ENCODE measurements at regions not wholly inside any gene's neighbourhood (a gene's known extent, or its start where the extent isn't known, plus 50 kb on each side); places are given as distances from the start of the nearest gene placed in this dataset.
"Not testable (repeated sequence)": the region's sequence is repeated elsewhere in the genome, so short reads cannot be mapped to it uniquely, and the experiment has no call there.

DNA sequence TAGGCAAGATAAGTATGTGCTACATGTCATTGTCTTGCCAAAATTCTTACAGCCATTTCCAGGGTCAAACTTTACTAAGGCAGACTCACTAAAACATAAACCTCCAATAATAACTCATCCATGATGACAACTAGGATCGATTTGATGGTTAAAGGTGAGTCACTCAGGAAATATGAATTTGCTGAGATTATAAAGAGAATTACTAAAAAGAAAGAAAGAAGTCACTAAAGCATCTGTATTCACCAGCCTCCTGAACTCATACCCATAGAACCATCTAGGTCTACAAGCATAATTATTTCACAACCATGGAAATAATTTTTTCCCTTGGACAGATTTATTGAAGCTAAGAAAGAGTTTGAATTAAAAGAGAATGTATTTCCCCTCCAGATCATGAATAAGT lies 258.6 kb downstream of the TLE1 start:
- DNase-seq (ENCODE audit: low read depth) = no peak

DNA sequence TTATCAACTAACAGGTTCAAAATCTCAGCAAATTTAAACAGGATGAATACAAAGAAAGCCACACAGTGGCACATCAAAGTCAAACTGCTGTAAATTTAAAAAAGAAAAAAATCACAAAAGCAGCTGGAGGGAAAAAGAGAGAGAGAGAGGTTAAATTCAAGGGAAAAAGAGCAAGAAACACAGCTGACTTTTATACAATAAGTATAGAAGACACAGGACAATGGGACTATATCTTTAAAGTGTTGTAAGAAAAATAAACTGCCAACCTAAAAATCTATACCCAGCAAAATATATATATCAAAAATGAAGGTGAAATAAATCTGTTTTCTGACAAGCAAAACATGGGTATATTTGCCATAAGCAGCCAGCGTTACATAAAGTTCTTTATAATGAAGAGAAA lies 261.5 kb downstream of the TLE1 start:
- DNase-seq (ENCODE audit: low read depth) = no peak

DNA sequence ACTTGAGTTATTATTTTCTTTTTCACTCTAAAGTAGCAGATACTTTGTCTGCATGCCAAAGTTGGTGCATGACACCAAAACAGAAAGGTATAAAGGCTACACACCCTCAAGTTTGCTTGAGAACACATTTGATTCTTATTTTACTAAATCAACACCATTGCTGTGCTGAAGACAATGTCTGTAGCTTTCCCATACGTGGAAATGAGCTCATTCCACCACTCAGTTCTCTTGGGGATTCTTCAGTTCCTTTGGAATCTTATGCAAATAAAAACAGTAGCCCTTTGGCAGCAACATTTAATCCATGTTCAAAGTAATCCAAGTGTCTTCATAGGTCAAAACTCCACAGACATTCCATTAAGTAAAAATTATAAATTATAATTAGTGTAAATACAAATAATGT lies 264.9 kb downstream of the TLE1 start:
- no peak for DNase-seq (ENCODE audit: low read depth)

DNA sequence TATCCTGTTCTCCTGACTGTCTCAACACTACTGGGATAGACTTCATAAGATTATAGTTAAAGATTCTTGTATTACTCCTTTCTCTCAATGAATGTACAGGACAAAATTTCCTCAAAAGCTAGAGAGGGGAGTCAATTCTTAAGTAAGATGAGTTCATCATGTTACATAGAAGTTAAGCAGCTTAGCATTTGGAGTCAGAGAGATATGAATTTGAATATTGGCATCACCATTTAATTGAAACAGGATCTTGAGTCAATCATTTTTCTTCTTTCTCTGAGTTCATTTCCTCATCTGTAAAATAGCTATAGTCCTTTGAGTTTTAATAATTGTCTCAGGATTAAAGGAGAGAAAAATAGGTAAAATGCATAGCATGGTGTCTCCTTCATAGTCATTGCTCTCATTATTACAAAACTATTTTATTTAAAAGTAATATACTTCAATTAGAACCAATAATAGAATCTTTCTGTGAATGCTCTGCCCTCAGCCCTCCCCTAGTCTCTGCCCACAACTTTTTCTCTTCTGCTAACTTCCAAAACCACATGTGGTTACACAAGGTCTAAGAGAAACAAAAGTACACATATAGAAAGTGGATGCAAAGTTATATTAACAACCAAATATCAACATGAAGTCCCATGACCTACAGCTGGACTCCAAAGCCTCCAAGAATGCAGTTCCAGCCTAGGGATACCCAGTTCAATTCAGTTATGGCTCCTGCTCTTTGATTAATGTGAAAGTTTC lies 265.6 kb downstream of the TLE1 start:
- no peak for DNase-seq (ENCODE audit: low read depth)

DNA sequence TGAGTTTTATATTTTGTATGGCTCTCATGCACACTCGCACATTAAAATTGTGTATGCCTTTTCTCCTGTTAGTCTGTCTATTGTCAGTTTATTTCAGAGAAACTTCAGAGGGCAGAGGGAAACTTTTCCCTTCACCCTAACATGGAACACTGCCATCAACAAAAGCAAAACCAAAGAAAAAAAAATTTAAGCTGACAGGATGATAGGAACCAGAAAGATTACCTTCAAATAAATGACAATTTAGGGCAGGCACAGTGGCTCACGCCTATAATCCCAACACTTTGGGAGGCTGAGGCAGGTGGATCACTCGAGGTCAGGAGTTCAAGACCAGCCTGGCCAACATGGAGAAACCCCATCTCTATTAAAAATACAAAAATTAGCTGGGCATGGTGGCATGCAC lies 268.3 kb downstream of the TLE1 start:
- not testable (repeated sequence) for DNase-seq (ENCODE audit: low read depth)

DNA sequence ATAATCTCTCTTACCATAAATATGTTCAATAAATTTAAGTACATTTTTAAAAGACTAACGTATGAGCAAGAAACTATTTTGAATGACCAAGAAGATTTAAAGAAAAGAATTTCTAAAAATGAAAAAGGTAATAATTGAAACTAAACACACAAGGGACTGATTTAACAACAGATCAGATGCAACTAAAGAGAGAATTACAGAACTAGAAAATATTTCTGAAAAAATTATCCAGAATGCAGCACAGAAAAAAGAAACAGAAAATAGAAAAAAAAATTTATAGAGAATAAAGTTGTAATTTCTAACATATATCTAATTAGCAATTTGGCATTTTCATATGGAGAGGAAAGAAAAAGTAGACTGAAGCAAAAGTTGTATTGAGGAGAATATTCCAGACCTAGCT lies 269.3 kb downstream of the TLE1 start:
- DNase-seq (ENCODE audit: low read depth) = no peak

DNA sequence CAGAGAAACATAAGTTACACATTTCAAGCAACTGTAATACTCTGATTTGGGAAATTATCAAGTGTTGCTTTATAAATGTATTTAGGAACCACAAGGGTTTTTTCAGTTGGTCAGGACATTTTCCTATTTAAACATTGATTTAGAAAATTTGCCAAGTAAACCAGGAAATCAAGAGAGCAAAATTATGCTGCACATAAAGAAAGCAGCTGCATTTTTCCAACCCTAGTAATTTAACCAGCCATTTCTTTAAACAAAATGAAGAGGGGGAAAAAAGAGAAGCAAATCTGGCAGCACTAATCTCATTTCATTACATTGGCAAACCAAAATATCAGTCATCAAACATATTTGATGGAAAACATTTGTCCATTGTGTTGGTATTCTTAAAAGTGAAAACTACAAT lies 271.4 kb downstream of the TLE1 start:
- no peak for DNase-seq (ENCODE audit: low read depth)

DNA sequence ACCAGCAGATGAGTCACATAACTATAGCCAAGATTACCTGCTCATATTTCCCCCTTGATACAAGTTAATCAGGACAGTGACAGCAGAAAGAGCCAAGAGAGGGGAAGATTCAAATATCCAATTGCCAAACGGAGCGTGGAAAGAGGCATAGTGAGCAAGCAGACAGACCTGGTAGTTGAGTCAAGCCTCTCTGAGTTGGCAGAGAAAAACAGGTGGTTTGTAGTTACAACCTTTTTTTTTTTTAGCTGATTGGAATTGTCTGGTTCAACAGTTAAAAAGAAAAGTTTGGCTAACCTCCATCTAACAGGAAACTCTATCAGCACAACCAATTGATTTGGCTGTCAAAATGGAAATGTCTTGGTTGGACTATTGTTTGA lies 272.1 kb downstream of the TLE1 start:
- no peak for DNase-seq (ENCODE audit: low read depth)

DNA sequence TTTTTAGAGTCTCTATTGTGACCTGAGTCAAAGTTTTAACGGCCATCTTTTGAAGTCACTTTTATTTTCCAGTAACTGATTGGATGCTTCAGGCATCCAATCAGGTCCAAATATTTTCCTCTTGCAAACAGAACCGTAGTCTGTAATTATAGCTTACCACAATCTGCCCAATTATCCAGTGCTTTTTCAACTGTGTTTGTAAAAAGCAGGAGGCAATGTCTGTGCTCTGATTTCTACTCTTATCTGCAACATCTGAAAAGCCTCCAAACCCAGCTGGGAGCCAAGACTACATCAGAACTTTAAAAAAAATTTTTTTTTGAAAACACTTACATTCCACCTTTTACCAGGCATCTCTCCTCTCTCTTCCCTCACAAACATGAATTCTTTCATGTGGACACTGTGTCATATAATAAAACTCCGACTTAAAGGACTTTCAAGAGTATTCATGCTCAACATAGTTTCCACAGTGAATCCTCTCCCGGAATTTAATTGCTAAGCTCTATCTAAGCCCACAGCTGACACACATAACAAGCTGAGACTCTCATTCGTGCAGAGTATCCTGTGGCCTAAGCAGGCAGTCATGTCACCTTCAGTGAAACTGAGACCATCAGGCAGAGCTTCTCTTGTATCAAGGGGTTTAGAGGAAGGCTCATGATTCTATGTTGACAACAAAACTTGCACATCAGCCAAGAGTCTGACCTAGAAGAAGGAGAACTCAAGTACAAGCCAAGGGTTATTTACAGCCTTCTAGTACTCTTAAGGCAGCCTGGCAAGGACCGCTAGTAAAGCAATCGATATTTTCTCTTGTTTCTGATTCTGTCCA lies 272.7 kb downstream of the TLE1 start:
- no peak for DNase-seq (ENCODE audit: low read depth)

DNA sequence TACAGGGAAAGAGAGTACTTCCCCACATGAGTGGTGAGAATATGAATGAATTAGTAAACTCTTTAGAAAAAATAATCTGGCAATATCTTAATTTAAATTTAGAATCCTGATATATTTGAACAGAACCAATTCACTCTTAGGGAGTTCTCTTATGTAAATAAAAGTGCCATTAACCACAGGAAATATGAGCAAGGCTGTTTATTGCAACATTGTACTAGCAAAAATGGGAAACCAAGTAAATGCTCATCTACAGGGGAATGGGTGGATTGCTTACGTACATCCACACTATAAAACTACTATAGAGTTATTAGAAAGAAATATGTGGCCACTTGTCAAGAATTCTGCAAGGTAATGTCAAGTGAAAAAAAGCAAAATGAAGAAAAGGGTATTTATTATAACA lies 274.5 kb downstream of the TLE1 start:
- DNase-seq (ENCODE audit: low read depth) = no peak

DNA sequence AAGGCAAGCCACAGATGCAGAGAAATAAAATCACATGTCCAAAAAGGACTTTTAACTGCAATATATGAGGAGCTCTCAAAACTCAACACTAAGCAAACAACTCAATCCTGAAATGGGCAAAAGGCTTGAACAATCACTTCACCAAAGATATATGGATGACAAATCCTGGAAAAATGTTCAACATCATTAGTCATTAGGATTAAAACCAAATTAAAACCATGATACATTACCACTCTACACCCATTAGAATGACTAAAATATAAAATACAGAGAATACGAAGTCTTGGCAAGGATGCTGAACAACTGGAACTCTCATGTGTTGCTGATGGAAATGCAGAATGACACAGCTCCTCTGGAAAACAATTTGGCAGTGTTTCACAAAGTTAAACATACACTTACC lies 277.4 kb downstream of the TLE1 start:
- DNase-seq (ENCODE audit: low read depth) = no peak

DNA sequence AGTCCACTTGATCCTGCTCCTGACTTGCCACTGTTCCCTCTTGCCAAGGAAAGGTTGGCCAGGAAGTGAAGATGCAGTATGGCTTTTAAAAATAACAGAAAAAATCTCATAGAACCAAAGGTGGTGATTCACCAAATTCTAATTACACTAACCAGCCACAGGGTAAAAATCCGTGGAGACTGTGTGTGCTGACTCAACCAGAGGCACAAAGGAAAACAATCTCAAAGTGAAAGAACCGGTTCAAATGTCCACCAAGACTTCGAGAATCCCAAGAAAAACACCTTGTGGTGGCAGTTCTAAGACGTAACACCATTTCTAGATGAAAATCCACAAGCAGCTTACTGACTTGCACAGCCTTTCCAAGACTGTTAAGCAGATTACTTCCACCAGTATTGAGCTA lies 279.1 kb downstream of the TLE1 start:
- DNase-seq (ENCODE audit: low read depth) = no peak

DNA sequence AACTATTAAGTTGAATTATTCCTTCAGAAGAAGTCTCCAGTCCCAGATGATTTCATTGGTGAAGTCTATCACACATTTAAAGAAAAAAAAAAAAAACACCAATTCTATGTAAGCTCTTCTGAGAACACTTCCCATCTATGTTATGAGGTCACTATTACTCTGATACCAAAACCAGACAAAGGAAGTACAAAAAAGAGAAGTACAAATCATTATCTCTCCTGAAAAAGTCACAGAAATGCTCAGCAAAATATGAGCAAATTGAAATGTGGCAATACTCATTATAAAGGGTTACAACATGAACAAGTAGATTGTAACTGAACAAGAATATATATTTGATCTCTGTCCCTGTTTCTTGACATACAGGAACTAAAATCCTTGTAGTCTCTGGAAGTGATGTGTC lies 280.4 kb downstream of the TLE1 start:
- DNase-seq (ENCODE audit: low read depth) = no peak

DNA sequence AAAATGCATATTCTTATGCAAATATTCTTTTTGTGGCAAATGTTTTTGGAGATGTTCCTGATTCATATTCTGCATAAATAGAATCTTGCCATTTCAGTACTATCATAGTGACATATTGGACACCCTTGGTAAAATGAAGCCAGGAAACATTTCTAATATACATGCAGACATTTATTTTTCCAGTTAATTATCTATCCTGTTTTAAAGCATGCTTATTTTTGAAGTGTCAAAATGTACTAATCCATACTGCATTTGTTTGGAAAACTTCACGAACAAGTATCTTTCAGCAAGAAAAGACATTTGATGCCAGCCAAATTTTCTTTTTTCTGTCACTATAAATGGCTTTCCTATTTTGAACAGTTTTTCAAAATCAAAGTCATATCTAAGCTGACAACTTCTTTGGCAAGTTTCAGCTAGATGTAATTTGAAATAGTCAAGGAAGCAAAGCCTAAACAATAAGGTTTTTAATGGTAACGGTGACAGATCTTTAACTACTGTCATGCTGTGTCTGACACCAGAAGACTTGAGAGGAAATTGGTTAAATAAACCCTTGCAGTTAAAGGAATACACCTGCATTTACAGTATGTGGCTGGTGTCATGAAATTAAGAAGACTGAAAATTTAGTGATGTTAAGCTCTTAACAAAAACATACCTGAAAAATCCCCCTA lies 284.3 kb downstream of the TLE1 start:
- DNase-seq (ENCODE audit: low read depth) = no peak

DNA sequence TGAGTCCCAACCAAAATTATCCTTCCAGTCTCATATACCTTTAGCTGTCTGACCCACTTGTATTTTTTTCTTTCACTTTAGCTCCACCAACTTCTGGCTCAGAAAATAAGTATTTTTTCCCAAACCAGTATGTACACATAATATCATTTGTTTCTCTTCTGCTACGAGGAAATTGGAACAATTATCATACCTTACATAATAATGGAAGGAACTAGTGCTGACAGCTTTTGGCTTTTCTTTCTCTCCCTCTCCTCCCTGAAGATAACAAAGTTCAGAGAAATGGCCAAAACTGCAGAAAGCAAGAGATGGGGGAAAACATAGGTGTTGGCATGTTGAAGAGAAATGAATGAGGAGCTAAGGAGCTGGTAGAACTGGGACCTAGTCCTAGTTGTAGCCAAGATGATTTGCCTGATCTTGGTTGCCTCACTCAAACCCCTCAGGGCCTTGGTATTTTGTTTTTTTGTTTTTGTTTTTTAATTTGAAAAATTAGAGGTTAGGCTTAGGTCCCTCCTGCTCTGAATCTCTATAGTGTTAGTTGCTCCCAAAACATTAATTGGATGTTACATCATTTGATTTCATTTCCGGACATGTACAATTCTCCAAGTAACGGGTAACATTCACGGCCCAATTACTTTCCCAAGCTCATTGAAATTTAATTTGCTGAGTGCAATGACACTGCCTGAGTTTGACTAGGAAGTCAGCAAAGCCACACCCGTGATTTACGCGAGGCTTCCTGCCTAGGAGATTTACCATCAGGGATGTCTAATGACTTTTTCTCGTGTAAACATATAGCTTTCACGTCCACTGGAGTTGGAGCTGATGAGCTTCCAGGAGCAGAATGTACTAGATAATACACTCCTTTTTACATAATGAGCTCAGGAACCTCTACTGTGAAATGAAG lies 291.6 kb downstream of the TLE1 start:
- no peak for DNase-seq (ENCODE audit: low read depth)

DNA sequence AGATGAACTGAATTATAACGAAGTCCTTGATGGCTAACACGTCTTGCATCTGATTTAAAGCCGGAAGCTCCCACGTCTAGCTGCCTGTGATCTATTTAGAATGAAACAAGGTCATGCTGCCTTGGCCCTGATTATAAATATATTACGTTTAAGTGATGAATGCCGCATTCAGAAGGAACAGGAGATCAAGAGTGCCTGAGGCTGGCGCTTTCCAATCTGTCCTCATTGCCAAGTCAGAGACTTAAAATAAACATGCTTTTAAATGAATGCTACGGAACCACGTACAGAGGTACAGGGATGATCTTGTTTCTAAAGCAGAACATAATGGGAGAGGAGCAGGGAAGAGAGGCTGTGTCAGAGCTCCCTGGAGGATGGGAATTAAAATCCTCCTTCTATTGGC lies 292.8 kb downstream of the TLE1 start:
- DNase-seq (ENCODE audit: low read depth) = no peak

DNA sequence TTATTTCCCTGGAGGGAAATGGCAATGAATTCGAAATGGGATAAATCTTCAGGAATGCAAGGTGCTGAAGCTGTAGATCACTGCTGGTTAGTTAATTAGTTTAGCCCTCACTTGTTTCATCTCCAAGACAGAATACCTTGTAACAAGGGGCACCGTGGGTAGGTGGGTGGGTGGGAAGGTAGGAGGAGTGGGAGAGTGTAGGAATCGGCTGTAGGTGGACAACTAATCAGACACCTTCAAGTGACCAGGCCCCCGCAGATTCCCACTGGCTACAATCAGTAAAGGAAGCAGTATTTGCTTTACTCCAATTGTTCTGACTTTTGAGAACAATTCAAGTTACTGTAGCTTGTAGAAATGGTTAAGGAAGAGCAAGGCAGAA lies 293.7 kb downstream of the TLE1 start:
- no peak for DNase-seq (ENCODE audit: low read depth)

DNA sequence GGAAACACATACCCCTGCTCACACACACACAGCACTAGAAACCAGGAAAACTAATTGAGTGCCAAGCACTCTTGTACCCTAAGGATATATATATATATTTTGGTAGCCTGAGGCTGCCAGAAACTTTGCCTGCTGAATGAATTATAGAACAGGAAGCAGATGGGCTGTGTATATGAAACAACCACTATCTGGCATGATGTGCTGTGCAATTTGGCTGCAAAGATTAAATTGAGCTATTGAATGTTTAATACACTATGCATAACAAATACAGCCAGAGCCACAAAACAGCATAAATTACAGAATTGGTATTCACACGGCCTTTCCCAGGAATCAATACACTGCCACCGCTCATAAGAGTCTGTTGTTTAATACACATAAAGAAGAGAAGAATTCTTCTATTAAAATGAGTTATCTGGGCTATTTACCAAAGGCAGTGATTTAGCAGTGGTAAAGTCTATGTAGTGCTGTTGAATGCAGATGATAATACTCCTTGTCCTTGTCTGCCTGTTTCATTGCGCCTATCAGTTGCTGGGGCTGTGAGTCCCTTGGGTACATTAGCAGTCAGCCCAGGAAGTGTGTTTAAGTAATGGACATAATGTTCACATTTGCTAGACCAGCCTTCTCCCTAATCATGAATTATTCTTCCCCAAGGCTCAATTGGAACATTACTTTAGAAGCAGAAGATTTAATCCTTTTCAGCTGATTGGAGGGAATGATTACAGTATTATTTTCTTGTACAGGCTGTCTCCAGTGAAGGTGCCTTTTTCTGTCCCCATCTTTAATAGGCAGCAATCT lies 294.3 kb downstream of the TLE1 start:
- DNase-seq (ENCODE audit: low read depth) = no peak

DNA sequence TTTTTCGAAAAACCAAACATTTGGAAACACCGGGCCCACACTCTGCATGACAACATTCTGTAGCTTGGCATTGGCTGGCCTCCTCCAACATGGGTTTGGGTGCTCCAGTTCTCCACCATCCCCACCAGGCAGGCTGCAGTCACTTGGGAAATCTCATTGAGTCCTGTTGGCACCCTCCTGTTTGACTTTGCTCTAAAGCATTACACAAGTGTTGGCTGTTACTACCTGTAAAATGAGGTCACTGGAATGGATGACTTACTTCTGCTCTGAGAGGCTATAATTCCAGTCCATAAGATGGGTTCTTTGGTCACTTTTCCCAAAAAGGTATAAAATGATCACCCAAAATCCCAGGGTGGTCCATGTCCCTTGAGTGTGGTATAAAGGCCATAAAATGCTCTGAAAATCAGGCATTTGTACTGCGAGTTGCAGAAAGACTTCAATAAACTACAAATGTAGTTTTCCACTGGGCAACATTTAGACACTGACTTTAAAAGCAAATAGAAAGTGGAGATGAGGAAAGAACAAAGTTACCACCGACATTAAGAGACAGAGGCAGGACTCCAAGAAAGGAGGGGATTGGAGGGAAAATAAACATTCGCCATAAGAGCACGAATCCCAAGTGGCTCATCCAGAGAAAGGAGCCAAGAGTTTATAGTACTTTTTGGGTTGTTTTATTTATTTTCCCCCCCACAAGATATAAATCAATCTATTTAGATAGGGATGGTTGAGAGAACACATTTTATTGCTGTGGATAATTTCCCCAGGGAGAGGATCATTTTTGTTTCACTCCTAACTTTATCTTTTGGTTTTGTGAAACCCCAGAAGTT lies 295.1 kb downstream of the TLE1 start:
- DNase-seq (ENCODE audit: low read depth) = no peak

DNA sequence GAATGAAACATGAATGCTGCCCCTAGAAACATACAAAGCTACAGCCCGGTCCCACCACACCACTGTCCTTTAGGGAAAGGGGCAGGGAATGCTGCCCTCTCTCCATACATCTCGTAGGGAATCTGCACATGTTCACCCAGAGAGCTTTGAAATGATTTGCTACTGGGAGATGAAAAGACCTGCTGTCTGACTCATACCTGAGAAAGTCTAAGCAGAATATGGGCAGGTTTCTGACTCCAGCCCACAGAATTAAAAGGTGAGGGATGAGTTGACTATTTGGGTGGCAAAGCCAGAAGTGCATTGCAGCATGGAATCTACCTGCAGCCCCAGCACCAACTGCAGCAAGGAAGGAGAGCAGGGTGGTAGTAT lies 297.9 kb downstream of the TLE1 start:
- no peak for DNase-seq (ENCODE audit: low read depth)

Measured in activated T-cell treated with anti-CD3 and anti-CD28 coated beads for 24 hours (primary cell).